Activated CD4-positive, alpha-beta memory T cell treated with anti-CD3 and anti-CD28 coated beads, Interleukin-2, amount 10 ng/mL, durations not matched to agents 7 days and 5 days (primary cell): ENCODE measurements at regions not wholly inside any gene's neighbourhood (a gene's known extent, or its start where the extent isn't known, plus 50 kb on each side); places are given as distances from the start of the nearest gene placed in this dataset.

ENCODE experiments used
- CTCF ChIA-PET: fragments of 350-600 bp; sonication (Branson Sonifier 250); formaldehyde crosslinking; loops from one replicate; lab custom pipeline; 2021; ENCODE audit warnings: antibody characterized with exemption, inconsistent platforms; lab: Charles Lee
- POLR2A ChIA-PET: fragments of 350-600 bp; sonication (Branson Sonifier 250); formaldehyde crosslinking; loops from one replicate; lab custom pipeline; 2021; ENCODE audit warnings: antibody characterized with exemption; lab: Charles Lee
- DNase-seq: peaks from one replicate; pipeline ENCODE4 v3.0.0-alpha.2; 2020
- H3K27ac Mint-ChIP-seq: one replicate; pipeline ENCODE4 v1.8.0; 2021; ENCODE audit warnings: mild to moderate bottlenecking, mixed read lengths
- H3K27me3 Mint-ChIP-seq: one replicate; pipeline ENCODE4 v1.8.0; 2021; ENCODE audit warnings: mixed read lengths
- H3K36me3 Mint-ChIP-seq: one replicate; pipeline ENCODE4 v1.8.0; 2021; ENCODE audit warnings: low read depth, mixed read lengths
- H3K4me1 Mint-ChIP-seq: one replicate; pipeline ENCODE4 v1.8.0; 2021; ENCODE audit warnings: mixed read lengths
- H3K4me3 Mint-ChIP-seq: one replicate; pipeline ENCODE4 v1.8.0; 2021; ENCODE audit warnings: mild to moderate bottlenecking, mixed read lengths
- H3K9me3 Mint-ChIP-seq: one replicate; pipeline ENCODE4 v1.8.0; 2021; ENCODE audit warnings: mixed read lengths

- Mint-ChIP-seq H3K36me3 (no peaks in the 10 kb centered on the region), H3K27ac (no peak overlapping the region), H3K9me3 (no peaks in the 10 kb centered on the region), H3K4me1 (no peaks in the 10 kb centered on the region), H3K27me3 (no peaks in the 10 kb centered on the region), H3K4me3 (no peak overlapping the region)
- ChIA-PET POLR2A (no interaction called here), CTCF (no interaction called here)
- DNase-seq: no peak
Measured at GRCh38 chr12:103114296-103115055, 157.0 kb downstream of the ASCL1 start.

GRCh38 chr12:103128862-103129501 lies 171.5 kb downstream of the ASCL1 start:
- ChIA-PET POLR2A (no interaction called here), CTCF (no interaction called here)
- no peaks in the 10 kb centered on the region for H3K27me3 Mint-ChIP-seq
- H3K4me1 Mint-ChIP-seq: no peaks in the 10 kb centered on the region
- peaks cover 9% of the 10 kb centered on the region for H3K9me3 Mint-ChIP-seq
- no peak overlapping the region for H3K27ac Mint-ChIP-seq
- no peaks in the 10 kb centered on the region for H3K36me3 Mint-ChIP-seq
- no peak for DNase-seq
- no peak overlapping the region for H3K4me3 Mint-ChIP-seq

GRCh38 chr12:103130564-103130963 lies 173.1 kb downstream of the ASCL1 start:
- no peaks in the 10 kb centered on the region for H3K4me1 Mint-ChIP-seq
- CTCF ChIA-PET: no interaction called here
- no peak overlapping the region for H3K27ac Mint-ChIP-seq
- H3K36me3 Mint-ChIP-seq: no peaks in the 10 kb centered on the region
- H3K27me3 Mint-ChIP-seq: no peaks in the 10 kb centered on the region
- no peak overlapping the region for H3K4me3 Mint-ChIP-seq
- POLR2A ChIA-PET: no interaction called here
- peaks cover 12% of the 10 kb centered on the region for H3K9me3 Mint-ChIP-seq
- no peak for DNase-seq

- POLR2A ChIA-PET: no interaction called here
- Mint-ChIP-seq H3K4me3 (no peak overlapping the region), H3K9me3 (peaks cover 12% of the 10 kb centered on the region), H3K27ac (no peak overlapping the region), H3K4me1 (peaks cover 2% of the 10 kb centered on the region), H3K27me3 (no peaks in the 10 kb centered on the region), H3K36me3 (no peaks in the 10 kb centered on the region)
- no peak for DNase-seq
- CTCF ChIA-PET: no interaction called here
Measured at GRCh38 chr12:103138538-103138937, 181.1 kb downstream of the ASCL1 start.

- Mint-ChIP-seq H3K27me3 (no peaks in the 10 kb centered on the region), H3K9me3 (peaks cover 9% of the 10 kb centered on the region), H3K4me1 (peaks cover 2% of the 10 kb centered on the region), H3K4me3 (no peak overlapping the region), H3K27ac (no peak overlapping the region), H3K36me3 (no peaks in the 10 kb centered on the region)
- POLR2A ChIA-PET: no interaction called here
- CTCF ChIA-PET: no interaction called here
- no peak for DNase-seq
Measured at GRCh38 chr12:103139876-103140275, 182.4 kb downstream of the ASCL1 start.

GRCh38 chr12:103140286-103140685 lies 182.8 kb downstream of the ASCL1 start:
- H3K4me1 Mint-ChIP-seq: peaks cover 2% of the 10 kb centered on the region
- ChIA-PET POLR2A (no interaction called here), CTCF (no interaction called here)
- H3K27ac Mint-ChIP-seq: no peak overlapping the region
- no peaks in the 10 kb centered on the region for H3K36me3 Mint-ChIP-seq
- no peak for DNase-seq
- H3K27me3 Mint-ChIP-seq: no peaks in the 10 kb centered on the region
- H3K9me3 Mint-ChIP-seq: peaks cover 9% of the 10 kb centered on the region
- H3K4me3 Mint-ChIP-seq: no peak overlapping the region

GRCh38 chr12:103144278-103144677 lies 186.8 kb downstream of the ASCL1 start:
- no peaks in the 10 kb centered on the region for H3K36me3 Mint-ChIP-seq
- no peaks in the 10 kb centered on the region for H3K27me3 Mint-ChIP-seq
- no peak for DNase-seq
- no peaks in the 10 kb centered on the region for H3K4me1 Mint-ChIP-seq
- ChIA-PET POLR2A (no interaction called here), CTCF (no interaction called here)
- no peaks in the 10 kb centered on the region for H3K9me3 Mint-ChIP-seq
- H3K4me3 Mint-ChIP-seq: no peak overlapping the region
- H3K27ac Mint-ChIP-seq: no peak overlapping the region

GRCh38 chr12:103160622-103161021 lies 203.1 kb downstream of the ASCL1 start:
- Mint-ChIP-seq H3K27ac (no peak overlapping the region), H3K9me3 (peaks cover 8% of the 10 kb centered on the region), H3K36me3 (no peaks in the 10 kb centered on the region), H3K4me1 (no peaks in the 10 kb centered on the region), H3K27me3 (no peaks in the 10 kb centered on the region), H3K4me3 (no peak overlapping the region)
- POLR2A ChIA-PET: no interaction called here
- DNase-seq: no peak
- CTCF ChIA-PET: no interaction called here

- Mint-ChIP-seq H3K9me3 (peaks cover 3% of the 10 kb centered on the region), H3K36me3 (no peaks in the 10 kb centered on the region), H3K4me1 (no peaks in the 10 kb centered on the region), H3K27ac (no peak overlapping the region), H3K4me3 (no peak overlapping the region), H3K27me3 (no peaks in the 10 kb centered on the region)
- ChIA-PET CTCF (interaction anchor here (0.8 kb wide), 1 partner anchor 76 kb away, joined by 3 read pairs; no protein-coding TSS in a partner anchor), POLR2A (no interaction called here)
- no peak for DNase-seq
Measured at GRCh38 chr12:103161582-103162362, 204.3 kb downstream of the ASCL1 start.

- Mint-ChIP-seq H3K27me3 (no peaks in the 10 kb centered on the region), H3K36me3 (no peaks in the 10 kb centered on the region), H3K4me1 (no peaks in the 10 kb centered on the region), H3K9me3 (no peaks in the 10 kb centered on the region), H3K4me3 (no peak overlapping the region), H3K27ac (no peak overlapping the region)
- no peak for DNase-seq
- CTCF ChIA-PET: no interaction called here
- POLR2A ChIA-PET: no interaction called here
Measured at GRCh38 chr12:103166949-103167348, 209.5 kb downstream of the ASCL1 start.

- Mint-ChIP-seq H3K4me1 (no peaks in the 10 kb centered on the region), H3K27me3 (no peaks in the 10 kb centered on the region), H3K9me3 (no peaks in the 10 kb centered on the region), H3K36me3 (no peaks in the 10 kb centered on the region), H3K27ac (no peak overlapping the region), H3K4me3 (no peak overlapping the region)
- ChIA-PET POLR2A (no interaction called here), CTCF (no interaction called here)
- no peak for DNase-seq
Measured at GRCh38 chr12:103172447-103173112, 215.1 kb downstream of the ASCL1 start.

- Mint-ChIP-seq H3K9me3 (peaks cover 2% of the 10 kb centered on the region), H3K36me3 (no peaks in the 10 kb centered on the region), H3K4me3 (no peak overlapping the region), H3K27me3 (no peaks in the 10 kb centered on the region), H3K27ac (no peak overlapping the region), H3K4me1 (no peaks in the 10 kb centered on the region)
- POLR2A ChIA-PET: no interaction called here
- CTCF ChIA-PET: no interaction called here
- DNase-seq: no peak
Measured at GRCh38 chr12:103175625-103176024, 218.2 kb downstream of the ASCL1 start.

GRCh38 chr12:103177639-103178255 lies 220.3 kb downstream of the ASCL1 start:
- Mint-ChIP-seq H3K9me3 (peaks cover 2% of the 10 kb centered on the region), H3K4me1 (no peaks in the 10 kb centered on the region), H3K36me3 (no peaks in the 10 kb centered on the region), H3K4me3 (no peak overlapping the region), H3K27ac (no peak overlapping the region), H3K27me3 (no peaks in the 10 kb centered on the region)
- POLR2A ChIA-PET: no interaction called here
- DNase-seq: no peak
- CTCF ChIA-PET: no interaction called here
